H1 (cell line): ENCODE measurements at regions not wholly inside any gene's neighbourhood (a gene's known extent, or its start where the extent isn't known, plus 50 kb on each side); places are given as distances from the start of the nearest gene placed in this dataset.

Experiments used
- ATF3 ChIP-seq: IDR thresholded peaks from 2 replicates; pipeline ENCODE4 v1.6.1; 2011; ENCODE audit warnings: low read depth, mild to moderate bottlenecking, low read length; ENCODE audit not compliant: insufficient read depth
- CEBPB ChIP-seq: IDR thresholded peaks from 2 replicates; pipeline ENCODE4 v1.6.1; 2012; ENCODE audit warnings: low read depth, low read length
- RFX5 ChIP-seq: IDR thresholded peaks from 2 replicates; pipeline ENCODE4 v1.6.1; 2011; ENCODE audit warnings: low read depth, low read length, improper control_type of control experiment, borderline replicate concordance
- RXRA ChIP-seq: IDR thresholded peaks from 2 replicates; pipeline ENCODE4 v1.6.1; 2011; ENCODE audit warnings: low read depth, mild to moderate bottlenecking, low read length, moderate library complexity; ENCODE audit not compliant: insufficient read depth
- SUZ12 ChIP-seq: fragments of 200-600 bp; sonication (generic); IDR thresholded peaks from 2 replicates; pipeline ENCODE4 v1.6.1; 2012; ENCODE audit warnings: mild to moderate bottlenecking, inconsistent platforms, low read length, moderate library complexity, mixed read lengths
- TAF1 ChIP-seq: IDR thresholded peaks from 2 replicates; pipeline ENCODE4 v1.6.1; 2011; ENCODE audit warnings: mild to moderate bottlenecking, low read depth, low read length
- TBP ChIP-seq: IDR thresholded peaks from 2 replicates; pipeline ENCODE4 v1.6.1; 2011; ENCODE audit warnings: low read depth, low read length, improper control_type of control experiment
- TEAD4 ChIP-seq: IDR thresholded peaks from 2 replicates; pipeline ENCODE4 v1.6.1; 2012; ENCODE audit warnings: low read depth, low read length, inconsistent platforms, mixed read lengths
- YY1 ChIP-seq: IDR thresholded peaks from 2 replicates; pipeline ENCODE4 v1.6.1; 2011; ENCODE audit warnings: low read depth, mild to moderate bottlenecking, low read length
- TF ChIP-seq, protein P1 (sequence below): fragments of 300-600 bp; sonication (generic); IDR thresholded peaks from 2 replicates; pipeline ENCODE4 v1.7.1; 2012; ENCODE audit warnings: low read length, moderate library complexity, mild to moderate bottlenecking, inconsistent platforms; ENCODE audit not compliant: insufficient replicate concordance

- TF ChIP-seq, protein P1, sequence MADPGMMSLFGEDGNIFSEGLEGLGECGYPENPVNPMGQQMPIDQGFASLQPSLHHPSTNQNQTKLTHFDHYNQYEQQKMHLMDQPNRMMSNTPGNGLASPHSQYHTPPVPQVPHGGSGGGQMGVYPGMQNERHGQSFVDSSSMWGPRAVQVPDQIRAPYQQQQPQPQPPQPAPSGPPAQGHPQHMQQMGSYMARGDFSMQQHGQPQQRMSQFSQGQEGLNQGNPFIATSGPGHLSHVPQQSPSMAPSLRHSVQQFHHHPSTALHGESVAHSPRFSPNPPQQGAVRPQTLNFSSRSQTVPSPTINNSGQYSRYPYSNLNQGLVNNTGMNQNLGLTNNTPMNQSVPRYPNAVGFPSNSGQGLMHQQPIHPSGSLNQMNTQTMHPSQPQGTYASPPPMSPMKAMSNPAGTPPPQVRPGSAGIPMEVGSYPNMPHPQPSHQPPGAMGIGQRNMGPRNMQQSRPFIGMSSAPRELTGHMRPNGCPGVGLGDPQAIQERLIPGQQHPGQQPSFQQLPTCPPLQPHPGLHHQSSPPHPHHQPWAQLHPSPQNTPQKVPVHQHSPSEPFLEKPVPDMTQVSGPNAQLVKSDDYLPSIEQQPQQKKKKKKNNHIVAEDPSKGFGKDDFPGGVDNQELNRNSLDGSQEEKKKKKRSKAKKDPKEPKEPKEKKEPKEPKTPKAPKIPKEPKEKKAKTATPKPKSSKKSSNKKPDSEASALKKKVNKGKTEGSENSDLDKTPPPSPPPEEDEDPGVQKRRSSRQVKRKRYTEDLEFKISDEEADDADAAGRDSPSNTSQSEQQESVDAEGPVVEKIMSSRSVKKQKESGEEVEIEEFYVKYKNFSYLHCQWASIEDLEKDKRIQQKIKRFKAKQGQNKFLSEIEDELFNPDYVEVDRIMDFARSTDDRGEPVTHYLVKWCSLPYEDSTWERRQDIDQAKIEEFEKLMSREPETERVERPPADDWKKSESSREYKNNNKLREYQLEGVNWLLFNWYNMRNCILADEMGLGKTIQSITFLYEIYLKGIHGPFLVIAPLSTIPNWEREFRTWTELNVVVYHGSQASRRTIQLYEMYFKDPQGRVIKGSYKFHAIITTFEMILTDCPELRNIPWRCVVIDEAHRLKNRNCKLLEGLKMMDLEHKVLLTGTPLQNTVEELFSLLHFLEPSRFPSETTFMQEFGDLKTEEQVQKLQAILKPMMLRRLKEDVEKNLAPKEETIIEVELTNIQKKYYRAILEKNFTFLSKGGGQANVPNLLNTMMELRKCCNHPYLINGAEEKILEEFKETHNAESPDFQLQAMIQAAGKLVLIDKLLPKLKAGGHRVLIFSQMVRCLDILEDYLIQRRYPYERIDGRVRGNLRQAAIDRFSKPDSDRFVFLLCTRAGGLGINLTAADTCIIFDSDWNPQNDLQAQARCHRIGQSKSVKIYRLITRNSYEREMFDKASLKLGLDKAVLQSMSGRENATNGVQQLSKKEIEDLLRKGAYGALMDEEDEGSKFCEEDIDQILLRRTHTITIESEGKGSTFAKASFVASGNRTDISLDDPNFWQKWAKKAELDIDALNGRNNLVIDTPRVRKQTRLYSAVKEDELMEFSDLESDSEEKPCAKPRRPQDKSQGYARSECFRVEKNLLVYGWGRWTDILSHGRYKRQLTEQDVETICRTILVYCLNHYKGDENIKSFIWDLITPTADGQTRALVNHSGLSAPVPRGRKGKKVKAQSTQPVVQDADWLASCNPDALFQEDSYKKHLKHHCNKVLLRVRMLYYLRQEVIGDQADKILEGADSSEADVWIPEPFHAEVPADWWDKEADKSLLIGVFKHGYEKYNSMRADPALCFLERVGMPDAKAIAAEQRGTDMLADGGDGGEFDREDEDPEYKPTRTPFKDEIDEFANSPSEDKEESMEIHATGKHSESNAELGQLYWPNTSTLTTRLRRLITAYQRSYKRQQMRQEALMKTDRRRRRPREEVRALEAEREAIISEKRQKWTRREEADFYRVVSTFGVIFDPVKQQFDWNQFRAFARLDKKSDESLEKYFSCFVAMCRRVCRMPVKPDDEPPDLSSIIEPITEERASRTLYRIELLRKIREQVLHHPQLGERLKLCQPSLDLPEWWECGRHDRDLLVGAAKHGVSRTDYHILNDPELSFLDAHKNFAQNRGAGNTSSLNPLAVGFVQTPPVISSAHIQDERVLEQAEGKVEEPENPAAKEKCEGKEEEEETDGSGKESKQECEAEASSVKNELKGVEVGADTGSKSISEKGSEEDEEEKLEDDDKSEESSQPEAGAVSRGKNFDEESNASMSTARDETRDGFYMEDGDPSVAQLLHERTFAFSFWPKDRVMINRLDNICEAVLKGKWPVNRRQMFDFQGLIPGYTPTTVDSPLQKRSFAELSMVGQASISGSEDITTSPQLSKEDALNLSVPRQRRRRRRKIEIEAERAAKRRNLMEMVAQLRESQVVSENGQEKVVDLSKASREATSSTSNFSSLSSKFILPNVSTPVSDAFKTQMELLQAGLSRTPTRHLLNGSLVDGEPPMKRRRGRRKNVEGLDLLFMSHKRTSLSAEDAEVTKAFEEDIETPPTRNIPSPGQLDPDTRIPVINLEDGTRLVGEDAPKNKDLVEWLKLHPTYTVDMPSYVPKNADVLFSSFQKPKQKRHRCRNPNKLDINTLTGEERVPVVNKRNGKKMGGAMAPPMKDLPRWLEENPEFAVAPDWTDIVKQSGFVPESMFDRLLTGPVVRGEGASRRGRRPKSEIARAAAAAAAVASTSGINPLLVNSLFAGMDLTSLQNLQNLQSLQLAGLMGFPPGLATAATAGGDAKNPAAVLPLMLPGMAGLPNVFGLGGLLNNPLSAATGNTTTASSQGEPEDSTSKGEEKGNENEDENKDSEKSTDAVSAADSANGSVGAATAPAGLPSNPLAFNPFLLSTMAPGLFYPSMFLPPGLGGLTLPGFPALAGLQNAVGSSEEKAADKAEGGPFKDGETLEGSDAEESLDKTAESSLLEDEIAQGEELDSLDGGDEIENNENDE: no peak
- TF ChIP-seq SUZ12 (no peak), TEAD4 (no peak), CEBPB (no peak), ATF3 (no peak), RXRA (no peak), YY1 (no peak), RFX5 (no peak), TAF1 (no peak), TBP (no peak)
Observed at GRCh38 chr11:43138621-43139140, 173.1 kb upstream of the API5 start (continued).
